ENCODE measurements at regions not wholly inside any gene's neighbourhood (a gene's known extent, or its start where the extent isn't known, plus 50 kb on each side); places are given as distances from the start of the nearest gene placed in this dataset.
A peak's percentile ranks its signal among the peaks of the same experiment; 100 is the strongest.

GRCh38 chr7:153245809-153246208 lies 486.3 kb downstream of the ACTR3B start:
- no peak for DNase-seq

GRCh38 chr7:153247926-153248325 lies 488.4 kb downstream of the ACTR3B start:
- DNase-seq, result no peak

- DNase-seq, result no peak
These were observed 499.1 kb downstream of the ACTR3B start for GRCh38 chr7:153258686-153259085.

GRCh38 chr7:153276394-153276793 lies 516.8 kb downstream of the ACTR3B start:
- no peak for DNase-seq

GRCh38 chr7:153286763-153287162 lies 527.2 kb downstream of the ACTR3B start:
- DNase-seq, result no peak

GRCh38 chr7:153290066-153290465 lies 530.5 kb downstream of the ACTR3B start:
- DNase-seq, result no peak

- DNase-seq, result no peak
These were observed 537.6 kb downstream of the ACTR3B start for GRCh38 chr7:153297141-153297540.

- DNase-seq, result no peak
These were observed 542.4 kb downstream of the ACTR3B start for GRCh38 chr7:153301936-153302335.

- DNase-seq, result no peak
These were observed 560.5 kb downstream of the ACTR3B start for GRCh38 chr7:153320005-153320404.

GRCh38 chr7:153320681-153321080 lies 561.1 kb downstream of the ACTR3B start:
- no peak for DNase-seq

GRCh38 chr7:153322991-153323390 lies 563.4 kb downstream of the ACTR3B start:
- DNase-seq, result no peak

- no peak for DNase-seq
These were observed 564.5 kb downstream of the ACTR3B start for GRCh38 chr7:153324094-153324493.

- no peak for DNase-seq
These were observed 568.1 kb downstream of the ACTR3B start for GRCh38 chr7:153327683-153328082.

- no peak for DNase-seq
These were observed 571.9 kb downstream of the ACTR3B start for GRCh38 chr7:153331427-153331826.

GRCh38 chr7:153354071-153354470 lies 594.5 kb downstream of the ACTR3B start:
- no peak for DNase-seq

- no peak for DNase-seq
These were observed 610.5 kb downstream of the ACTR3B start for GRCh38 chr7:153370092-153370491.

GRCh38 chr7:153380636-153381035 lies 621.1 kb downstream of the ACTR3B start:
- no peak for DNase-seq

- DNase-seq, result peak in 2 of 3 experiments; percentile 20 to 48
These were observed 621.9 kb downstream of the ACTR3B start for GRCh38 chr7:153381275-153382040.

- DNase-seq, result no peak
These were observed 623.1 kb downstream of the ACTR3B start for GRCh38 chr7:153382641-153383101.

GRCh38 chr7:153383781-153384180 lies 624.2 kb downstream of the ACTR3B start:
- no peak for DNase-seq

GRCh38 chr7:153385502-153385901 lies 626.0 kb downstream of the ACTR3B start:
- no peak for DNase-seq

- DNase-seq, result no peak
These were observed 627.0 kb downstream of the ACTR3B start for GRCh38 chr7:153386556-153386955.

- no peak for DNase-seq
These were observed 629.1 kb downstream of the ACTR3B start for GRCh38 chr7:153388611-153389010.

- DNase-seq, result no peak
These were observed 629.7 kb downstream of the ACTR3B start for GRCh38 chr7:153389261-153389660.

GRCh38 chr7:153390955-153391354 lies 631.4 kb downstream of the ACTR3B start:
- no peak for DNase-seq

Measured in NCI-H1417 (cell line).